H1 (cell line): ENCODE measurements at regions not wholly inside any gene's neighbourhood (a gene's known extent, or its start where the extent isn't known, plus 50 kb on each side); places are given as distances from the start of the nearest gene placed in this dataset.
A peak's percentile ranks its signal among the peaks of the same experiment; 100 is the strongest.

Experiments
- CTCF ChIA-PET: fragments of 300-600 bp; sonication (Branson Sonifier 250); formaldehyde crosslinking; loops from one replicate; lab custom pipeline; 2021; ENCODE audit not compliant: partially characterized antibody; lab: Charles Lee
- POLR2A ChIA-PET: fragments of 300-600 bp; sonication (Branson Sonifier 250); formaldehyde crosslinking; loops from one replicate; lab custom pipeline; 2021; ENCODE audit warnings: inconsistent platforms; ENCODE audit not compliant: partially characterized antibody; lab: Charles Lee
- DNase-seq, 2 experiments: peaks; one replicate each; pipeline versions ENCODE4 v3.0.0 to v3.0.0-alpha.2; 2010 to 2022; ENCODE audit warnings: low spot score in 2 of 2, low read depth in 1 of 2, mixed read lengths in 1 of 2
- FAIRE-seq: peaks from 2 replicates; lab custom pipeline; 2011; peaks lifted over from hg19 to GRCh38; lab: Jason Lieb, UNC
- H2AFZ ChIP-seq: 2 replicates; pipeline ENCODE4 v1.8.1; 2012; ENCODE audit warnings: low read length, inconsistent platforms
- H2AK5ac ChIP-seq: 2 replicates; pipeline ENCODE4 v1.6.1; 2013; ENCODE audit warnings: low read depth, low read length
- H2BK120ac ChIP-seq: replicated peaks from 2 replicates; pipeline ENCODE3; 2013; ENCODE audit warnings: low read depth, low read length, inconsistent platforms
- H2BK12ac ChIP-seq: 2 replicates; pipeline ENCODE4 v1.6.1; 2013; ENCODE audit warnings: low read depth, low read length
- H2BK15ac ChIP-seq: 2 replicates; pipeline ENCODE4 v1.6.1; 2013; ENCODE audit warnings: low read length
- H2BK20ac ChIP-seq: 2 replicates; pipeline ENCODE4 v1.6.1; 2013; ENCODE audit warnings: low read length
- H2BK5ac ChIP-seq: 2 replicates; pipeline ENCODE4 v1.6.1; 2013; ENCODE audit warnings: low read depth, low read length
- H3K14ac ChIP-seq: 2 replicates; pipeline ENCODE4 v1.6.1; 2013; ENCODE audit warnings: inconsistent platforms; ENCODE audit not compliant: insufficient read length
- H3K18ac ChIP-seq: 2 replicates; pipeline ENCODE4 v1.6.1; 2013; ENCODE audit warnings: low read length; ENCODE audit errors: extremely low read depth
- H3K23ac ChIP-seq: 2 replicates; pipeline ENCODE4 v1.6.1; 2013; ENCODE audit warnings: inconsistent platforms; ENCODE audit not compliant: insufficient read length
- H3K23me2 ChIP-seq: 2 replicates; pipeline ENCODE4 v1.6.1; 2013; ENCODE audit warnings: low read depth, low read length
- H3K27ac ChIP-seq: 2 replicates; pipeline ENCODE4 v1.6.1; 2011; ENCODE audit warnings: low read depth, low read length, inconsistent platforms
- H3K27me3 ChIP-seq, 4 experiments: replicated peaks in 1 of 4; 1 replicate in 1 of 4; 2 replicates in 3 of 4; pipeline versions ENCODE4 v1.6.1 to v1.8.1; 2011 to 2013; ENCODE audit warnings: low read length in 3 of 4, mild to moderate bottlenecking in 3 of 4, inconsistent platforms in 2 of 4, mixed read lengths in 2 of 4, moderate library complexity in 1 of 4; ENCODE audit not compliant: control insufficient read depth in 3 of 4, insufficient read depth in 3 of 4; ENCODE audit errors: extremely low read depth in 1 of 4
- H3K36me3 ChIP-seq, 4 experiments: 2 replicates each; pipeline versions ENCODE4 v1.6.1 to v1.8.1; 2011 to 2013; ENCODE audit warnings: mild to moderate bottlenecking in 4 of 4, low read length in 3 of 4, moderate library complexity in 2 of 4, control low read depth in 1 of 4, inconsistent platforms in 1 of 4; ENCODE audit not compliant: insufficient read depth in 4 of 4, control insufficient read depth in 2 of 4
- H3K4ac ChIP-seq: replicated peaks from 2 replicates; pipeline ENCODE3; 2013; ENCODE audit warnings: low read length, low read depth, mixed read lengths, inconsistent platforms; ENCODE audit not compliant: insufficient read length
- H3K4me1 ChIP-seq, 4 experiments: replicated peaks in 1 of 4; 1 replicate in 1 of 4; 2 replicates in 3 of 4; pipeline versions ENCODE4 v1.6.1 to v1.8.1; 2011 to 2013; ENCODE audit warnings: low read length in 3 of 4, inconsistent platforms in 2 of 4, mixed read lengths in 1 of 4; ENCODE audit not compliant: insufficient read depth in 4 of 4, control insufficient read depth in 3 of 4
- H3K4me2 ChIP-seq, 2 experiments: 2 replicates each; pipeline versions ENCODE4 v1.6.1 to v1.8.1; 2011 to 2013; ENCODE audit warnings: low read depth in 2 of 2, low read length in 2 of 2, control low read depth in 1 of 2, inconsistent platforms in 1 of 2, mild to moderate bottlenecking in 1 of 2; ENCODE audit not compliant: insufficient read depth in 1 of 2
- H3K4me3 ChIP-seq, 4 experiments: fragments of 200-600, 300-600 bp in 1 of 4; sonication (generic), shearing (Covaris generic), sonication (Bioruptor Twin) in 1 of 4; 2 replicates each; pipeline versions ENCODE4 v1.5.1 to v1.8.1; 2011 to 2016; ENCODE audit warnings: low read length in 4 of 4, low read depth in 3 of 4, control low read depth in 2 of 4, inconsistent platforms in 2 of 4, mild to moderate bottlenecking in 2 of 4, mixed read lengths in 1 of 4, moderate library complexity in 1 of 4; ENCODE audit not compliant: insufficient read depth in 2 of 4; ENCODE audit errors: extremely low read depth in 1 of 4
- H3K56ac ChIP-seq: replicated peaks from 2 replicates; pipeline ENCODE3; 2013; ENCODE audit warnings: low read depth, mild to moderate bottlenecking, mixed read lengths, low read length, inconsistent platforms; ENCODE audit not compliant: insufficient read length
- H3K79me1 ChIP-seq: 2 replicates; pipeline ENCODE4 v1.6.1; 2013; ENCODE audit warnings: low read depth, low read length, control low read depth
- H3K79me2 ChIP-seq, 2 experiments: 2 replicates each; pipeline versions ENCODE4 v1.6.1 to v1.8.1; 2012 to 2013; ENCODE audit warnings: low read length in 2 of 2, mild to moderate bottlenecking in 2 of 2, inconsistent platforms in 1 of 2; ENCODE audit not compliant: insufficient read depth in 2 of 2, control insufficient read depth in 1 of 2
- H3K9ac ChIP-seq, 4 experiments: replicated peaks in 1 of 4; 1 replicate in 1 of 4; 2 replicates in 3 of 4; pipeline versions ENCODE4 v1.6.1 to v1.8.1; 2011 to 2013; ENCODE audit warnings: low read depth in 3 of 4, low read length in 3 of 4, control low read depth in 2 of 4, mild to moderate bottlenecking in 2 of 4, moderate library complexity in 2 of 4, inconsistent platforms in 1 of 4; ENCODE audit errors: extremely low read depth in 1 of 4
- H3K9me3 ChIP-seq, 2 experiments: 2 replicates each; pipeline versions ENCODE4 v1.6.1 to v1.8.1; 2012 to 2013; ENCODE audit warnings: mild to moderate bottlenecking in 2 of 2, moderate library complexity in 2 of 2, control low read depth in 1 of 2, inconsistent platforms in 1 of 2, low read depth in 1 of 2, low read length in 1 of 2, mixed read lengths in 1 of 2; ENCODE audit not compliant: insufficient read depth in 2 of 2
- H4K20me1 ChIP-seq, 2 experiments: replicated peaks in 1 of 2; 2 replicates each; pipeline versions ENCODE3 to v1.8.1; 2011 to 2013; ENCODE audit warnings: inconsistent platforms in 2 of 2, low read length in 2 of 2, mild to moderate bottlenecking in 1 of 2; ENCODE audit not compliant: insufficient read depth in 2 of 2, control insufficient read depth in 1 of 2
- H4K5ac ChIP-seq: 2 replicates; pipeline ENCODE4 v1.6.1; 2013; ENCODE audit warnings: low read length, low read depth, mixed read lengths, inconsistent platforms; ENCODE audit not compliant: insufficient read length
- H4K8ac ChIP-seq: 2 replicates; pipeline ENCODE4 v1.8.0; 2013; ENCODE audit warnings: mild to moderate bottlenecking, moderate library complexity, low read length, inconsistent platforms; ENCODE audit not compliant: insufficient read depth; ENCODE audit errors: extremely low read depth
- H4K91ac ChIP-seq: replicated peaks from 2 replicates; pipeline ENCODE3; 2013; ENCODE audit warnings: low read length, mixed read lengths, inconsistent platforms; ENCODE audit not compliant: insufficient read length
- CHD1 ChIP-seq: IDR thresholded peaks from 2 replicates; pipeline ENCODE4 v1.6.1; 2012; ENCODE audit warnings: low read depth, low read length, improper control_type of control experiment
- HDAC2 ChIP-seq, 2 experiments: fragments of 300-600 bp in 1 of 2; sonication (generic) in 1 of 2; IDR thresholded peaks; 2 replicates each; pipeline ENCODE4 v1.6.1; 2011 to 2012; ENCODE audit warnings: low read depth in 2 of 2, low read length in 2 of 2, mild to moderate bottlenecking in 2 of 2, moderate library complexity in 2 of 2, borderline replicate concordance in 1 of 2, inconsistent platforms in 1 of 2
- JUND ChIP-seq: IDR thresholded peaks from 2 replicates; pipeline ENCODE4 v1.6.1; 2011; ENCODE audit warnings: mild to moderate bottlenecking, improper control_type of control experiment, low read length
- NANOG ChIP-seq: IDR thresholded peaks from 2 replicates; pipeline ENCODE4 v1.6.1; 2011; ENCODE audit warnings: low read length, low read depth, mild to moderate bottlenecking, inconsistent platforms; ENCODE audit not compliant: insufficient read depth, poor library complexity, severe bottlenecking
- SIX5 ChIP-seq: IDR thresholded peaks from 2 replicates; pipeline ENCODE4 v1.6.1; 2011; ENCODE audit warnings: mild to moderate bottlenecking, low read depth, low read length
- TBP ChIP-seq: IDR thresholded peaks from 2 replicates; pipeline ENCODE4 v1.6.1; 2011; ENCODE audit warnings: low read depth, low read length, improper control_type of control experiment

GRCh38 chr10:131442271-131442670 is 130.8 kb upstream of the TCERG1L start (continued):
- TF ChIP-seq SIX5, result no peak
- TF ChIP-seq, all 59 proteins: peak for 0

DNA sequence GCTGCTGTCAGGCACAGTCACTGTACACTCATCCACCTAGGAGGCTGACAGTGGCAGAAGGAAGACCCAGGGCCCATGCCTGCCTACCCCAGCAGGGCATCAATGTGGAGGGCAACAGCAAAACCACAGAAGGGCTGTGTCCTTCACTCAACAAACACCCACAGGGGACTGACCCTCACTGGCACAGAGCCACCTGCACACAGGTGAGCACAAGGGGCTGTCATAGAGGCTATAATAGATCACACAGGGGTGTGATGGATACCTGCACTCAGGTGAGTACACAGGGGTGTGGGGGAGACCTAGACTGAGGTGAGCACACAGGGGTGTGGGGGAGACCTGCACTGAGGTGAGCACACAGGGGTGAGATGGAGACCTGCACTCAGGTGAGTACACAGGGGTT is 132.8 kb upstream of the TCERG1L start:
- POLR2A ChIA-PET, result no interaction called here
- TF ChIP-seq HDAC2 (IDR thresholded peaks at IDR 0.05; ENCODE audit: borderline replicate concordance in 1 of 2, low read depth in 2 of 2, low read length in 2 of 2) (no peak), NANOG (no peak), TBP (no peak), JUND (no peak), CHD1 (no peak)

More for the DNA sequence above, 132.8 kb upstream of the TCERG1L start:
- Histone ChIP-seq H4K20me1 (no peaks in the 10 kb centered on the region), H2BK12ac (no peak overlapping the region), H3K4ac (peak overlapping the region; percentile 22), H3K36me3 (no peaks in the 10 kb centered on the region), H2BK15ac (no peak overlapping the region), H3K23me2 (no peaks in the 10 kb centered on the region), H3K79me2 (no peaks in the 10 kb centered on the region), H2AK5ac (no peak overlapping the region), H3K79me1 (no peaks in the 10 kb centered on the region), H2BK20ac (no peak overlapping the region), H3K18ac (no peak overlapping the region), H3K14ac (no peak overlapping the region), H3K27me3 (no peaks in the 10 kb centered on the region), H3K9me3 (no peaks in the 10 kb centered on the region), H3K27ac (no peak overlapping the region), H2AFZ (no peak overlapping the region), H3K9ac (no peak overlapping the region), H3K56ac (no peak overlapping the region), H2BK120ac (no peak overlapping the region), H3K4me1 (no peaks in the 10 kb centered on the region; a peak in 1 of 7 replicates), H3K23ac (no peak overlapping the region), H4K8ac (no peak overlapping the region), H2BK5ac (no peak overlapping the region), H4K91ac (no peak overlapping the region), H4K5ac (no peak overlapping the region), H3K4me3 (no peak overlapping the region), H3K4me2 (no peak overlapping the region)
- FAIRE-seq (no peak), DNase-seq (no peak)
- CTCF ChIA-PET, result interaction anchor here (0.7 to 1.5 kb wide), 3 partner anchors 9 to 247 kb away, joined by 3 to 10 read pairs (median 4); no protein-coding TSS in a partner anchor
